Gastrocnemius medialis (tissue), 4 donors: ENCODE measurements at regions not wholly inside any gene's neighbourhood (a gene's known extent, or its start where the extent isn't known, plus 50 kb on each side); places are given as distances from the start of the nearest gene placed in this dataset.

Experiments
- ATAC-seq, 2 donors: fragments of 150-250 bp; one replicate each; pipeline ENCODE4 v1.9.1; 2016
- DNase-seq, 2 donors: peaks; one replicate each; pipeline ENCODE4 v3.0.0-alpha.2; 2019
- H3K27ac ChIP-seq, 4 donors: fragments of 200-600 bp; sonication (generic); 1 replicate in 1 of 4; 2 replicates in 3 of 4; pipeline ENCODE4 v1.5.1; 2016 to 2018; ENCODE audit warnings: mild to moderate bottlenecking in 2 of 4, moderate library complexity in 1 of 4
- H3K27me3 ChIP-seq, 3 donors: fragments of 200-600 bp; sonication (generic) in 2 of 3; 1 replicate in 1 of 3; 2 replicates in 2 of 3; pipeline versions ENCODE4 v1.5.1 to v1.6.0; 2016 to 2019; ENCODE audit warnings: mild to moderate bottlenecking in 1 of 3, moderate library complexity in 1 of 3
- H3K36me3 ChIP-seq, 2 donors: fragments of 200-600 bp; sonication (generic) in 1 of 2; one replicate each; pipeline ENCODE4 v1.5.1; 2017 to 2018
- H3K4me1 ChIP-seq, 2 donors: fragments of 200-600 bp; sonication (generic) in 1 of 2; one replicate each; pipeline ENCODE4 v1.5.1; 2016 to 2017; ENCODE audit warnings: mild to moderate bottlenecking in 2 of 2
- H3K4me3 ChIP-seq, 4 donors: fragments of 200-600 bp; sonication (generic) in 3 of 4; 1 replicate in 1 of 4; 2 replicates in 3 of 4; pipeline ENCODE4 v1.5.1; 2016 to 2019; ENCODE audit warnings: mild to moderate bottlenecking in 2 of 4
- H3K9me3 ChIP-seq, 3 donors: fragments of 200-600 bp; sonication (generic) in 2 of 3; 1 replicate in 1 of 3; 2 replicates in 2 of 3; pipeline ENCODE4 v1.5.1; 2016 to 2019
- POLR2A ChIP-seq, 2 donors: fragments of 450-650 bp; IDR thresholded peaks; one replicate each; pipeline ENCODE4 v1.6.1; 2017; ENCODE audit warnings: antibody characterized with exemption in 2 of 2, mild to moderate bottlenecking in 2 of 2, moderate library complexity in 2 of 2
- in situ Hi-C, 4 donors: fragments of 200-750 bp; cut with MboI; loops; one replicate each; pipeline versions ENCODE4 v1.15.0 to v1.8.0; 2017; ENCODE audit warnings: low sequenced_read_pairs in 4 of 4
- intact Hi-C: fragments of 100-400 bp; cut with DNase I; formaldehyde crosslinking; loops from one replicate; pipeline ENCODE4 v1.15.1; 2023; ENCODE audit warnings: low total_unique reads
- TF ChIP-seq, protein P1 (sequence below), 5 experiments: fragments of 450-650 bp in 3 of 5; fragments of 200-600 bp in 2 of 5; sonication (generic) in 2 of 5; IDR thresholded peaks in 4 of 5; conservative IDR thresholded peaks in 1 of 5; 1 replicate in 4 of 5; 2 replicates in 1 of 5; pipeline ENCODE4 v1.5.1; 2016 to 2019; ENCODE audit warnings: antibody characterized with exemption in 5 of 5, mild to moderate bottlenecking in 3 of 5, moderate library complexity in 3 of 5

GRCh38 chr3:35215525-35216500 is 423.5 kb upstream of the ARPP21 start:
- H3K27me3 ChIP-seq = no peaks in the 10 kb centered on the region
- in situ Hi-C loops (no loop called here), intact Hi-C loops (no loop called here)
- no peak overlapping the region for H3K27ac ChIP-seq
- TF ChIP-seq, protein P1, sequence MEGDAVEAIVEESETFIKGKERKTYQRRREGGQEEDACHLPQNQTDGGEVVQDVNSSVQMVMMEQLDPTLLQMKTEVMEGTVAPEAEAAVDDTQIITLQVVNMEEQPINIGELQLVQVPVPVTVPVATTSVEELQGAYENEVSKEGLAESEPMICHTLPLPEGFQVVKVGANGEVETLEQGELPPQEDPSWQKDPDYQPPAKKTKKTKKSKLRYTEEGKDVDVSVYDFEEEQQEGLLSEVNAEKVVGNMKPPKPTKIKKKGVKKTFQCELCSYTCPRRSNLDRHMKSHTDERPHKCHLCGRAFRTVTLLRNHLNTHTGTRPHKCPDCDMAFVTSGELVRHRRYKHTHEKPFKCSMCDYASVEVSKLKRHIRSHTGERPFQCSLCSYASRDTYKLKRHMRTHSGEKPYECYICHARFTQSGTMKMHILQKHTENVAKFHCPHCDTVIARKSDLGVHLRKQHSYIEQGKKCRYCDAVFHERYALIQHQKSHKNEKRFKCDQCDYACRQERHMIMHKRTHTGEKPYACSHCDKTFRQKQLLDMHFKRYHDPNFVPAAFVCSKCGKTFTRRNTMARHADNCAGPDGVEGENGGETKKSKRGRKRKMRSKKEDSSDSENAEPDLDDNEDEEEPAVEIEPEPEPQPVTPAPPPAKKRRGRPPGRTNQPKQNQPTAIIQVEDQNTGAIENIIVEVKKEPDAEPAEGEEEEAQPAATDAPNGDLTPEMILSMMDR (IDR thresholded peaks at IDR 0.05 in 4 of 5, conservative IDR thresholded peaks at IDR 0.05 in 1 of 5) = no peak
- no peak for TF ChIP-seq POLR2A (IDR thresholded peaks at IDR 0.05)
- H3K9me3 ChIP-seq = no peaks in the 10 kb centered on the region
- no peak overlapping the region for H3K4me3 ChIP-seq
- no peak for DNase-seq
- no peaks in the 10 kb centered on the region for H3K36me3 ChIP-seq
- no peaks in the 10 kb centered on the region for H3K4me1 ChIP-seq
- ATAC-seq = no peak

DNA sequence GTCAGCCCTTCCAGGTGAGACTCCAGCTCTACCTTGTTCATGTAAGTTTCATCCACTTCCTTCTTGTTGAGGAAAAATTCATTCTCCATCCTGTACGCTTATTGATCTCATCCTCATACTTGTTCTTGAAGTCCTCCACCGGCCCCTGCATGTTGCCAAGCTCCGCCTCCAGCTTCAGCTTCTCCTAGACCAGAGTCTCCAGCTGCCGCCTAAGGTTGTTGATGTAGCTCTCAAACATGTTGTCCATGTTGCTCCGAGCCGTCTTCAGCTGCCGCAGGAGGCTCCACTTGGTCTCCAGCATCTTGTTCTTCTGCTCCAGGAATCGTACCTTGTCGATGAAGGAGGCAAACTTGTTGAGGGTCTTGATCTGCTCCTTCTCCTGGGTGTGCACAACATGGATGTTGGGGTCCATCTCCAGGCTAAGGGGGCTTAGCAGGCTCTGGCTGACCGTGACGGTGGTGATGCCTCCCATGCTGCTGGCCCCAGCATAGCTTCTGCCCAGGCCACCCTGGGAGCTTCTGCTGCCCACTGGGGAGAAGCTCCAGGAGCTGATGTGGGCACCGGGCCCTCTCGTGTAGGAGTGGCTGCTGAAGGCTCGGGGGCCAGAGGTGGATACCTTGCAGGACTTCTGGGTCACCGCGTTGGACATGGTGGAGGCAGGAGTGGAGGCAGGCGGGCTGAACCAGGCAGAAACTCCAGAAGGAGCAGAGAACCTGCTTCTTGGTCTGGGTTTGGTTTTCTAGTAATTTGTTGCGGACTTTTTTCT is 422.6 kb upstream of the ARPP21 start:
- TF ChIP-seq, protein P1 (IDR thresholded peaks at IDR 0.05 in 4 of 5, conservative IDR thresholded peaks at IDR 0.05 in 1 of 5) = no peak
- TF ChIP-seq POLR2A (IDR thresholded peaks at IDR 0.05) = no peak
- Histone ChIP-seq H3K27me3 (no peaks in the 10 kb centered on the region), H3K9me3 (no peaks in the 10 kb centered on the region), H3K27ac (no peak overlapping the region), H3K4me3 (no peak overlapping the region), H3K4me1 (no peaks in the 10 kb centered on the region), H3K36me3 (no peaks in the 10 kb centered on the region)
- DNase-seq = no peak
- in situ Hi-C loops = no loop called here
- intact Hi-C loops = no loop called here
- ATAC-seq = no peak

DNA sequence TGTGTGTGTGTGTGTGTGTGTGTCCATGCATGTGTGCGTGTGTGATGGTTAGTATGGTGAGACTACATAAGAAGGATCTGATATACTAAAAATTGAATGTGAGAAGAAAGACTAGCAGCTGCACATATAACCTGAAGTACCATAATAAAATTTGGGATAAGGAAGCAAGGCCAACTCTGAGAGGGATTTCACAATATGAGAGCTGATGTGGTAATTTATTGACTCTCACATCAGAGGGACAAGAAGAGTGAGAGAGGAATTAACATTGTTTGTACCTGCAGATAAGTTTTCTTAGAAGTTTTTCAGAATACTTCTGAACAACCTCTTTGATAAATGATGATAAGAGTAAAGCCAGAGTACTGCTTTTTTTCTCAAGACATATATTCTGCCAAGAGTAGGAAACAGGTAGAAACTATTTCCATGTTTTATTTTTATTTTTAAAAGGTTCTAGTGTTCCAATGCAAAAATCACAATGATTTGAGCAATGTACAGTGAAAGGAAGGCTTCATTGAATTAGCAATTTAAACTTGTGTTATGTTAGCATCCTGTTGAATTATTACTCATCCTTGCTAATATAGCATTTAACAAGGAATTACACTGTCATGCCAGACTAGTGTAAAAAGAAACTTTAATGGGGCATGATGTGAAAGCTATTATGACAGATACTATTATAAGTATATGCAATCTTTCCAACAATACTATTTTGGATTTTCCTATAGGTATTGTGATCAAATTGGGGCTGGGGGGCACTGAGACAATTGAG is 415.5 kb upstream of the ARPP21 start:
- H3K4me3 ChIP-seq = no peak overlapping the region
- H3K4me1 ChIP-seq = no peaks in the 10 kb centered on the region
- no peak overlapping the region for H3K27ac ChIP-seq
- in situ Hi-C loops (no loop called here), intact Hi-C loops (no loop called here)
- ATAC-seq = no peak
- no peak for DNase-seq
- H3K27me3 ChIP-seq = no peaks in the 10 kb centered on the region
- no peak for TF ChIP-seq POLR2A (IDR thresholded peaks at IDR 0.05)
- TF ChIP-seq, protein P1 (IDR thresholded peaks at IDR 0.05 in 4 of 5, conservative IDR thresholded peaks at IDR 0.05 in 1 of 5) = no peak
- no peaks in the 10 kb centered on the region for H3K36me3 ChIP-seq
- H3K9me3 ChIP-seq = no peaks in the 10 kb centered on the region

DNA sequence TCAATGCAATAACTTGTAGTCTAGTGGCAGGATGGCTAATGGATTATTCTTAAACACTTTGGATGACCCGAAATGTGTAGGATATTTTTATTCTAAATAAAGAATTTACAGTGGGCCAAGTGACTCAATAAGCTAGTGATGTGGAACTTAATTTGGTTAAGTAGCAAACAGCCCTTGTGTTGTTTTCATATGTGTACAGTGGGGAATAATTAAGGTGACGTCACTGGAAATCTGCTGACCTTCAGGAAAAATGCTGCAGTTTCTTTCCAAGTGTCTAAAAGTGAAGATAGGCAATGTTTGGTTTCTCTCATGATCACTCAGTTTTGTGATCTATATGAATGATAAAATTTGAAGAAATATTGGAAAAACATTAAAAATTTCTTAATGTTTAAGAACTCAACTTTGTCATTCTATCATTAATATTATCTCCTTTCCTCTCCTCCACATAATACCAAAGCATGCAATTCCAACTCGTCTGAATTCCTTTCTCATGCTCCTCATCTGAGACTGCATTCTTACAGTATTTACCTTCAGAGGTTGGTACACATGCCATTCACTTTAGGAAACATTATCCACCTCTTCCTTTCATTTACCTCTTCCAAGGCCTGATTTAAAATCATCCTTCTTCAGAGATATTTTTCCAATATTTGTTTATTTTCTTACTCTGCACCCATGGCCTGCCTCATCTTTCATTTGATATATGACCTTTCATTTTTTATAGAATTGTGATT is 414.6 kb upstream of the ARPP21 start:
- intact Hi-C loops (no loop called here), in situ Hi-C loops (no loop called here)
- no peak for TF ChIP-seq POLR2A (IDR thresholded peaks at IDR 0.05)

More for the DNA sequence above, 414.6 kb upstream of the ARPP21 start:
- Histone ChIP-seq H3K9me3 (no peaks in the 10 kb centered on the region), H3K4me3 (no peak overlapping the region), H3K27ac (no peak overlapping the region), H3K4me1 (no peaks in the 10 kb centered on the region), H3K36me3 (no peaks in the 10 kb centered on the region), H3K27me3 (no peaks in the 10 kb centered on the region)
- no peak for ATAC-seq
- DNase-seq = no peak
